OCI-LY3 (cell line): ENCODE measurements at regions not wholly inside any gene's neighbourhood (a gene's known extent, or its start where the extent isn't known, plus 50 kb on each side); places are given as distances from the start of the nearest gene placed in this dataset.

ENCODE experiments used
- CTCF ChIP-seq: fragments of 200-600, 300-600 bp; sonication (generic); IDR thresholded peaks from 2 replicates; pipeline ENCODE4 v1.5.1; 2014; ENCODE audit warnings: antibody characterized with exemption, low read length, low read depth
- EZH2phosphoT487 ChIP-seq: fragments of 200-600 bp; shearing (Covaris generic); IDR thresholded peaks from 2 replicates; pipeline ENCODE4 v1.6.1; 2018; ENCODE audit warnings: antibody characterized with exemption, mixed run types, low read depth

DNA sequence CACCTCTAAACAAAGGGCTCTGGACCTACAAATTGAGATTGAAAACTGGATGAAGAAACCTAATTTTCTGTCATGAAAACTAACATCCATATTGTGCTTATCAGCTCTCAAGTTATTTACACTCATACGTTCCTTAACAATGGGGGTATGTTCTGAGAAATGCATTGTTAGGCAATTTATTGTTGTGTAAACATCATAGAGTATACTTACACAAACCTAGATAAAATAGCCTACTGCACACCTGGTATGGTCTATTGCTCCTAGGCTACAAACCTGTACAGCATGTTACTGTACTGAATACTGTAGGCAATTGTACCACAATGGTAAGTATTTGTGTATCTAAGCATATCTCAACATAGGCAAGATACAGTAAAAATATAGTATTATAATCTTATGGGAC, 191.4 kb downstream of the TM2D1 start:
- TF ChIP-seq CTCF (no peak), EZH2phosphoT487 (no peak)
